Naive thymus-derived CD8-positive, alpha-beta T cell (primary cell): ENCODE measurements at regions not wholly inside any gene's neighbourhood (a gene's known extent, or its start where the extent isn't known, plus 50 kb on each side); places are given as distances from the start of the nearest gene placed in this dataset.

Experiments
- ATAC-seq, 2 donors: fragments of 150-1000 bp; cut with Tn5 transposase in 1 of 2; sonication (Bioruptor Pico), chemical (Tn5 transposase) in 1 of 2; 1 replicate in 1 of 2; 2 replicates in 1 of 2; pipeline ENCODE4 v1.10.0; 2021; ENCODE audit warnings: mild to moderate bottlenecking in 2 of 2, moderate library complexity in 2 of 2
- POLR2A ChIA-PET: fragments of 350-600 bp; sonication (Branson Sonifier 250); formaldehyde crosslinking; loops from one replicate; lab custom pipeline; 2021; ENCODE audit warnings: antibody characterized with exemption; lab: Charles Lee
- DNase-seq, 10 donors: peaks; one replicate each; pipeline versions ENCODE4 v3.0.0 to v3.0.0-alpha.2; 2020 to 2022
- H3K27ac Mint-ChIP-seq, 10 donors: one replicate each; pipeline ENCODE4 v1.8.0; 2020 to 2022; ENCODE audit warnings: mild to moderate bottlenecking in 10 of 10, mixed read lengths in 10 of 10, moderate library complexity in 4 of 10, inconsistent platforms in 1 of 10
- H3K27me3 Mint-ChIP-seq, 5 donors: one replicate each; pipeline ENCODE4 v1.8.0; 2021 to 2022; ENCODE audit warnings: mixed read lengths in 5 of 5
- H3K36me3 Mint-ChIP-seq, 3 donors: one replicate each; pipeline ENCODE4 v1.8.0; 2020 to 2022; ENCODE audit warnings: mixed read lengths in 3 of 3, mild to moderate bottlenecking in 2 of 3, inconsistent platforms in 1 of 3
- H3K4me1 Mint-ChIP-seq, 4 donors: one replicate each; pipeline ENCODE4 v1.8.0; 2021 to 2022; ENCODE audit warnings: mixed read lengths in 4 of 4
- H3K4me3 Mint-ChIP-seq, 10 donors: one replicate each; pipeline ENCODE4 v1.8.0; 2020 to 2022; ENCODE audit warnings: mild to moderate bottlenecking in 10 of 10, mixed read lengths in 10 of 10, moderate library complexity in 6 of 10, inconsistent platforms in 1 of 10
- H3K9me3 Mint-ChIP-seq, 9 donors: one replicate each; pipeline ENCODE4 v1.8.0; 2020 to 2022; ENCODE audit warnings: mixed read lengths in 9 of 9, mild to moderate bottlenecking in 3 of 9, inconsistent platforms in 1 of 9, moderate library complexity in 1 of 9

DNA sequence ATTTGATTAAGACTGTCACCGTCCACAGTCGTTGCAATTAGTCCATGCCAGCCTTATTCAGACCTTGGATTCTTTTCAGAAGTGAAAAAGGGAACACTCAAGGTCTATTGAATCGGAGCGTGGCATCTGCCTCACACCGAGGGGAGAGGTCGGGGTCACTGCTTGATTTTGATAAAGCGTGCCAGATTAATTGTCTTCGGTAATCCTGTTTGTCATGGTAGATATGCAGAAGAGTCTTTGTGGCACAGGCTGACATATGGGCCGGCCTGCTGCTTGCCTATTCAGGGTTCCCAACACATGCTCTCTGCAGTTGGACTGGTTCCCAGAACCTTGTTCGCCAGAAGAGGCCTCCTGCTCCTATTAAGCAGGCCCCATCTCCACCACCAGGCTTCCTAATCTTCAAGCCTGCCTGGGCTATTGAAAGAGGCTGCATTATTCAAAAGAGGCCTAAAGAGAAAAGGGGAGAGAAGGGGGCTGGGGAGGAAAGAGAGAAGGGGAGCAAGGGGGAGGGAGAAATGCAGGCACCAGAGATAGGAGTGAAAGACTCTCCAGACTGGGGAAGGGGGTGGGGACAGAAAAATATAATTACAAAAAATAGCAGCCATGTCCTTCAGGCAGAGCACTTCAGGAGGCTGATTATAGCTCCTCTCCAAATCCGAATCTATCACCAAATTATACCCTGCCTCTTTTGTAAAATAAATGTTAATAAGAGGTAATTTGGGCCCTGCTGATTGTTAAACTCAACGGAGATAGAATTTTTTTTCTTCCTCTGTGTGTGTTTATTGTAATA is 611.3 kb downstream of the HDGFL1 start:
- no peak overlapping the region for H3K27ac Mint-ChIP-seq
- H3K36me3 Mint-ChIP-seq = no peaks in the 10 kb centered on the region
- H3K4me1 Mint-ChIP-seq = no peaks in the 10 kb centered on the region
- peaks cover 0 to 3% (median 0%) of the 10 kb centered on the region in 5 donors for H3K27me3 Mint-ChIP-seq
- H3K4me3 Mint-ChIP-seq = no peak overlapping the region
- POLR2A ChIA-PET = no interaction called here
- peaks cover 0 to 5% (median 0%) of the 10 kb centered on the region in 9 donors for H3K9me3 Mint-ChIP-seq
- ATAC-seq (no peak), DNase-seq (no peak)

DNA sequence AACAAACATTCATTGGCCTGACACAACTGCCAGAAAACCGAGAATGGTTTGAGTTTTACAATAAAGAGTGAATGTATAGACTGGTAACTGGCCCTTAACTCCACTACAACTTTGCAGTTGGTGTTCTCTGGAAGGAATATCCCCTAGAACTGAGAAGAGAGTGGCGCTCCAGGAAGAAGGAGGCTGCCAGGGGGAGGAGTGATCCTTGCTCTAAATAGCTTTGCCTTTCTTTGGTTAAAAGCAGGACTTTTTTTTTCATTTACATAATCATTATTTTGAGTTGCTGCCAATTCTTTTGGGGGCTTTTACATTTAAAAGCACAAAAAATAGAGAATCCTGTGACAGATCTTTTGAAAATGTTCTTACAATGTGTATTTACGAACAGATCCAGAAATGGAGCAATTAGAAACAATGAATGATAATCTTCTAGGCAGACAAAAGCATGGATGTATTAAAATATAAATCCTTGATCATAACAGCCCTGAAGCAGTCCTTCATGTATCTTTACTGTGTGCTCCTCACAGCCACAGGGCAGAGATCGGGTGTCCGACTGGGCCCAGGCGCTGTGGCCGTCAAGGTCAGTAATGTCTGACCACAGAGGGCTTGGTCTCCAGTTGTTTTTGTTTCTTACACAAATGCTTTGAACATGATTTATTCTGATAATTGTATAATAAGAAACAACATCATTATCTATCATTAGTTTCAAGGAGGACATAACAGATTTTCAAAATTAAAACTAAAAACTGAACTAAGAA is 612.2 kb downstream of the HDGFL1 start:
- H3K9me3 Mint-ChIP-seq = peaks cover 0 to 5% (median 0%) of the 10 kb centered on the region in 9 donors
- ATAC-seq (no peak), DNase-seq (no peak)
- no peaks in the 10 kb centered on the region for H3K36me3 Mint-ChIP-seq
- H3K4me1 Mint-ChIP-seq = no peaks in the 10 kb centered on the region
- H3K27ac Mint-ChIP-seq = no peak overlapping the region
- H3K27me3 Mint-ChIP-seq = peaks cover 0 to 3% (median 0%) of the 10 kb centered on the region in 5 donors
- no peak overlapping the region for H3K4me3 Mint-ChIP-seq
- POLR2A ChIA-PET = no interaction called here

DNA sequence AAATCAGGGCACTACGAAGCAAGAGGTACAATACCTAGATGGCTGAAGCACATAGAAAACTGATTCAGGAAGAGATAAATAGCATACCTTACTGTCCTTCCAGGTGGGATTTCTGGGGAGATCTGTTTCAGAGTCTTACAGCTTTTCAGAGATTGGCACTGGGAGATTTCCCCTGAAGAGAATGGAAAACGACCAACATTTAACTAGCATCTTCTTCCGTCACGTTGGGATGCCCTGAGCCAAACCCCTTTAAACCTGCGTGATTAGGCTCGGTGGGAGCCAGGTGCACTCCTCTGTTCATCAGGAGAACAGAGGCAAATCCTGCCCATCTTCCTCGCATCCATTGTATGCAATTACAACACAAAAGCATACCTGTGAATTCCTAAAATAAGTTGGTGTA is 614.5 kb downstream of the HDGFL1 start:
- Mint-ChIP-seq H3K27me3 (peaks cover 0 to 3% (median 0%) of the 10 kb centered on the region in 5 donors), H3K4me1 (no peaks in the 10 kb centered on the region), H3K36me3 (no peaks in the 10 kb centered on the region), H3K27ac (no peak overlapping the region), H3K9me3 (peaks cover 0 to 5% (median 0%) of the 10 kb centered on the region in 9 donors), H3K4me3 (no peak overlapping the region)
- POLR2A ChIA-PET = no interaction called here
- ATAC-seq = no peak
- DNase-seq = no peak

DNA sequence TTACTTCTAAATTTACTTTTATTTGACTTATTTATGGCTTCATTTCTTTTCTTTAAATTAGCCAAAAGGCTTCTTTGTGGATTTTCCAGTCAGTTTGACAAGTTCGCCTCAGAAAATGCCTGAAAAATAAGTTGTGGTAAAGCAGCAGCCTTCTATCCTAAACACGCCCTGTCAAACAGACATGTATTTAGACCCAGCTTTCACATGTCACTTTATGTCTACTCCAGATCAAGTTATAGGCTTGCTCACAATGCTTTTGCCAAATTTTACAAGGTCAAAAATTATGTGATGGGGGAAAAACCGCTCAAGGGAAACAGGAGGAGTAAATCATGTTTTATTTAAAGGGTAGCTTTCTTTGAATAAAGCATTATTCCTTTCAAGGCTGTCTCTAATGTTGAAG is 615.0 kb downstream of the HDGFL1 start:
- DNase-seq = no peak
- POLR2A ChIA-PET = no interaction called here
- Mint-ChIP-seq H3K4me1 (no peaks in the 10 kb centered on the region), H3K27me3 (peaks cover 0 to 3% (median 0%) of the 10 kb centered on the region in 5 donors), H3K4me3 (no peak overlapping the region), H3K9me3 (peaks cover 0 to 5% (median 0%) of the 10 kb centered on the region in 9 donors), H3K36me3 (no peaks in the 10 kb centered on the region), H3K27ac (no peak overlapping the region)
- no peak for ATAC-seq

DNA sequence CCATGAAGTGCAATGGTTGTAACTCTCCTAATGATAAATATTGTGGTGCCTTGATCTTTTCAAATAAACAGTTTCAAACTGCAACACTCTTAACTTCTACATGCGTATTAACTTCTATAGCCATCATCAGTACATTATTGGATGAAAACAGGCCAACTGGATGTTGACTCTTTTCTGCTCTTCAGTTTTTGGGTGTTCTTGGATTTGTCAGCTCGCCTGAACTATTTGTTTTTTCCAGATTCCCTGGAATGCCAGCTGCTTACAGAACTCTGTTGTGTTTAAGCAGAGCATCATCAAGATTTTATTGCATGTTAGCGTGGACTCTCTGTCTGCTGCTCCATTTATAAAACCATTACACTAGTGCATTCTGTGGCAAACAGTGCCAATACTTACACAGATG is 626.1 kb downstream of the HDGFL1 start:
- Mint-ChIP-seq H3K9me3 (peaks cover 0 to 9% (median 0%) of the 10 kb centered on the region in 9 donors), H3K27ac (no peak overlapping the region), H3K4me3 (no peak overlapping the region), H3K27me3 (peaks cover 0 to 4% (median 0%) of the 10 kb centered on the region in 5 donors), H3K4me1 (no peaks in the 10 kb centered on the region), H3K36me3 (no peaks in the 10 kb centered on the region)
- DNase-seq = no peak
- POLR2A ChIA-PET = no interaction called here
- no peak for ATAC-seq

DNA sequence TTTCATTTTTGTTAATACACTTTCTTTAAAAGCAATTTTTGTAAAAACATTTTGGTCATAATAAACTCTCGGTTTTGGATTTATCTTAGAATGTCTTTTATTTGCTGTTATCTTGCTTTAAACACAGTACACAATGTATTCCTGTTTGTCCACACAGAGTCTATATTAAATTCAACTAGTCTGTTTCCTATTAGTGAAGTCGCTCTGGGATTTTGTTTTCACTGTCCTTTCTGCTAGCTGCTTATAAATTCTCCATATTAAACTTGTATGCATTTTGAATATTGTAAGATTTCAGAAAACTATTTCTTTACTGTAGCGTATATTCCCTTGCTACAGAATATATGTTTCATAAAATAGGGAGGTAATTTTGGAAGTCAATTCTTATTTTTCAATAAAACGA is 630.2 kb downstream of the HDGFL1 start:
- Mint-ChIP-seq H3K36me3 (peaks cover 0 to 2% (median 0%) of the 10 kb centered on the region in 3 donors), H3K27me3 (peaks cover 0 to 7% (median 0%) of the 10 kb centered on the region in 5 donors), H3K4me1 (no peaks in the 10 kb centered on the region), H3K9me3 (peaks cover 0 to 7% (median 0%) of the 10 kb centered on the region in 9 donors), H3K27ac (no peak overlapping the region), H3K4me3 (no peak overlapping the region)
- ATAC-seq (no peak), DNase-seq (no peak)
- POLR2A ChIA-PET = no interaction called here

DNA sequence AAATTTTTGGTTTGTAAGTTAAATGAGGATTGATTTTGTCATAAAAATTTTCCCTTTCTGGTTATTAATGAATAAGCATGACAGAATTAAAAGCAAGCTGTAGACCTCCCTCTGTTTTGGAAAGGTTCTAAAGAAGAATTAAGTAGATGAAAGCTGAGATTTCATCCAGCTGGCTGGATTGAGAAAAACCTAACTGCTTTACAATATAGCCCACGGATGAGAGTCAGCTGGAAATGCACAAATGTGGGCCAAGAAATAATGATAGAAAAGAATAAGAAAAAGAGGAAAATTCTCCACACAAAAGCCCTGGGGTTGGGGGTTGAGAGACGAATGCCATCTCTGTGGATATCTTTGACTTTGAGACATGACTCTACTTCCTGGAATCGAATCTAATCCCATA is 631.6 kb downstream of the HDGFL1 start:
- Mint-ChIP-seq H3K27ac (no peak overlapping the region), H3K4me1 (no peaks in the 10 kb centered on the region), H3K36me3 (peaks cover 0 to 2% (median 0%) of the 10 kb centered on the region in 3 donors), H3K27me3 (peaks cover 0 to 7% (median 0%) of the 10 kb centered on the region in 5 donors), H3K9me3 (peaks cover 0 to 10% (median 1%) of the 10 kb centered on the region in 9 donors), H3K4me3 (no peak overlapping the region)
- POLR2A ChIA-PET = no interaction called here
- DNase-seq = no peak
- no peak for ATAC-seq

DNA sequence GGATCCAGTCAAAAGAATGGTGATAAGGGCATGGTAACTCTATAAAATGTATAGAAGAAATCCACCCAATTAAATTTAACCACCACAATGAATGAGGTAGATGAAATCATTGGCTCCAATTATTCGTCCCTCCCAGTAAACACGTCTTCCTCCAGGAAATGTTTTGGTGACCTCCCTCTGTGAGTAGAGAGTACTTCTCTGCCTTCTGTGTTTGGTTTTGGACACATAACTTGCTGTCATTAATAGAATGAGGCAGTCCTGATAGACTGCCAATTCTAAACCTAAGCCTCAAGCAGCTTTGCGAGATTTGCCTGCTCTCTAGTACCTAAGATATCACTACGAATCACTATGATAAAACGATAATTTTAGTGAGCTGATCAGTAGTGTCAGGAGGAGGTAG is 632.8 kb downstream of the HDGFL1 start:
- ATAC-seq (no peak), DNase-seq (no peak)
- no peak overlapping the region for H3K27ac Mint-ChIP-seq
- peaks cover 0 to 7% (median 0%) of the 10 kb centered on the region in 5 donors for H3K27me3 Mint-ChIP-seq
- H3K4me3 Mint-ChIP-seq = no peak overlapping the region
- POLR2A ChIA-PET = no interaction called here
- H3K36me3 Mint-ChIP-seq = peaks cover 0 to 2% (median 0%) of the 10 kb centered on the region in 3 donors
- H3K4me1 Mint-ChIP-seq = no peaks in the 10 kb centered on the region
- H3K9me3 Mint-ChIP-seq = peaks cover 0 to 13% (median 4%) of the 10 kb centered on the region in 9 donors

DNA sequence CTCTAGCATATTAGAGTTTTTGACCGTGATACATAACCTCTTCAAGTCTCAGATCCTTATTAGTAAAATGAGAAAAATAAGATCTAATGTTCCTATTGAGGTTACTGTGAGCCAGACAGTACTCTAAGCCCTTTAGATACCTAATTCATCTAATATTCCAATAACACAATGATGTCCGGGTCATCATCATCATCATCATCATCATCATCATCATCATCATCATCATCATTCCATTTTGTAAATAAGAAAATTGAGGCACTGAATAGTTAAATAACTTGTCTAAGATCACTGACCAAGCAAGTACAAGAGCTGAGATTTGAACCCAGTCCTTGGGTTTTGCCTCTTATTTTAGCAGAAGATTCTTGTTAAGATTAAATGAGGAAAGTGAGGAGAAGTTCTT is 643.0 kb downstream of the HDGFL1 start:
- H3K4me1 Mint-ChIP-seq = no peaks in the 10 kb centered on the region
- ATAC-seq (no peak), DNase-seq (no peak)
- no peak overlapping the region for H3K4me3 Mint-ChIP-seq
- no peaks in the 10 kb centered on the region for H3K27me3 Mint-ChIP-seq
- POLR2A ChIA-PET = no interaction called here
- H3K36me3 Mint-ChIP-seq = peaks cover 0 to 6% (median 0%) of the 10 kb centered on the region in 3 donors
- H3K9me3 Mint-ChIP-seq = peaks cover 7 to 35% (median 13%) of the 10 kb centered on the region in 9 donors
- H3K27ac Mint-ChIP-seq = no peak overlapping the region

DNA sequence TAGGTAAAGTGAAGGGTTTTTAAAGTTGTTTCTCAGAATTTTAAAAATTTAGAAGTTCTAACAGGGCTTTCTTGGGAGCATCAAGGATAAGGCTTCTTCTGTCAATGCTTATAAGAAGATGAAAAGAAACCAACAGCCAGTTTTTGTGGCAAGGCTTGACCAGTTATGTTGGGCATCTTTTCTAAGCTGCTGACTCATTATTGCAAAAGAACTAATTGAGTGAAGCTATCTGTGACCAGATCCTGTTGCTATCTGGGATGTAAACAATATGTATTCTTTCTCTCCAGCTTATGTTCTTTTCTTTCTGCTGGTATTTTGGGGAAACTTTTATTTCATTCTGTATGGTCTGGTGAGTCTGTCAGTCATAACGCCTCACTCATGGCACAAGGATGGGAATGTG is 643.8 kb downstream of the HDGFL1 start:
- POLR2A ChIA-PET = no interaction called here
- no peaks in the 10 kb centered on the region for H3K4me1 Mint-ChIP-seq
- DNase-seq (no peak), ATAC-seq (no peak)
- H3K36me3 Mint-ChIP-seq = peaks cover 0 to 4% (median 0%) of the 10 kb centered on the region in 3 donors
- no peak overlapping the region for H3K27ac Mint-ChIP-seq
- no peaks in the 10 kb centered on the region for H3K27me3 Mint-ChIP-seq
- H3K4me3 Mint-ChIP-seq = no peak overlapping the region
- peaks cover 4 to 27% (median 11%) of the 10 kb centered on the region in 9 donors for H3K9me3 Mint-ChIP-seq

DNA sequence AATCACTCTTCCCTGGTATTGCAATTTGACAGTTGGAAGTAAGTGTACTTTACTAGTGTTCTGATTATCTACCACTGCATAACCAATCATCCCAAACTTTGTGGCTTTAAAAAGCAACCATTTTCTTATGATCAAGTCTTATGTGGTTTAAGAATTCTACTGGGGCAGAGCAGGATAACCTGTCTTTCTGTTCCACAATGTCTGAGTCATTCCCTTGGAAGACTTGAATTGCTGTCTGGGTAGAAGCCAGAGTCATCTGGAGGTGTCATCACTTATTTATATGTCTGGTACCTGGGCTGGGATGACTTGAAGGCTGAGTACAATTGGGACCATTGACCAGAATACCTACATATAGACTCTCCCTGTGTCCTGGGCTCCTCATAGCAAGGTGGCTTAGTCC is 644.3 kb downstream of the HDGFL1 start:
- no peaks in the 10 kb centered on the region for H3K36me3 Mint-ChIP-seq
- no peak for DNase-seq
- H3K4me3 Mint-ChIP-seq = no peak overlapping the region
- POLR2A ChIA-PET = no interaction called here
- no peak overlapping the region for H3K27ac Mint-ChIP-seq
- no peaks in the 10 kb centered on the region for H3K27me3 Mint-ChIP-seq
- H3K9me3 Mint-ChIP-seq = peaks cover 2 to 23% (median 10%) of the 10 kb centered on the region in 9 donors
- ATAC-seq = no peak
- no peaks in the 10 kb centered on the region for H3K4me1 Mint-ChIP-seq

DNA sequence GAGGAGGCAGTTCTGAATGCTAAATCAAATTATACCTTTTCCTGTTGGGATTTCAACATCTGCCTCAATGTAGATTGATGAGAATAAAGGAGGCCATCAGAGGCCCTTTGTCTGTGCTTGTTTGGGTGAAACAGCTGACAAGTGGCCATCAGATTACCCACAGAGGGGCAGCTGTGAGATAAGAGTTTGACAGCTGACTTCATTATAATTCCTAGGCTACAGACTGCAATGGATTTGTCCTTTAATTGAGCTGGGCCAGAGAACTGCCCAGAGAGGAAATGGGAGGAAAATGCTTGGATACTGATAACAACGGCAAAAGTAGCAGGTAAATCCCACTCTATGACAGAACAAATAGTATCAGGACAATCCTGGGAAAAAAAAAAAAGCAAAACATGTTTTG is 649.4 kb downstream of the HDGFL1 start:
- Mint-ChIP-seq H3K4me3 (no peak overlapping the region), H3K36me3 (no peaks in the 10 kb centered on the region), H3K27ac (no peak overlapping the region), H3K27me3 (no peaks in the 10 kb centered on the region), H3K9me3 (peaks cover 0 to 15% (median 3%) of the 10 kb centered on the region in 9 donors), H3K4me1 (no peaks in the 10 kb centered on the region)
- ATAC-seq = no peak
- POLR2A ChIA-PET = no interaction called here
- no peak for DNase-seq

DNA sequence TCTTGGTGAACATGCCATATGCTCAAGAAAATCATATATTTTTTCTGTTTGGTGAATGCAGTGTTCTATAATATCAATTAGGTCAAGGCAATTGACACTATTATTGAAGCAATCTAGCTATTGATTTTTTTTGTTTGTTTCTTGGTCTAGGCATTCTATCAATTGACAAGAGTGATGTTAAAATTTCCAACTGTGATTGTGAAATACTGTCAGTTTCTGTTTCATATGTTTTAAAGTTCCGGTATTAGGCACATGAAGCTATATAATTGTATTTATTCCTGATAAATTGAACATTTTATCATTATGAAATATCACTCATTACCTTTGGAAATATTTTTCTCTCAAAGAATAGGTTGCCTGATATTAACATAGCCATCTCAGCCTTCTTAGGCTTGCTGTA is 653.4 kb downstream of the HDGFL1 start:
- DNase-seq = no peak
- Mint-ChIP-seq H3K36me3 (peaks cover 0 to 4% (median 0%) of the 10 kb centered on the region in 3 donors), H3K9me3 (peaks cover 6 to 32% (median 19%) of the 10 kb centered on the region in 9 donors), H3K27me3 (peaks cover 0 to 2% (median 0%) of the 10 kb centered on the region in 5 donors), H3K4me1 (no peaks in the 10 kb centered on the region), H3K4me3 (no peak overlapping the region), H3K27ac (no peak overlapping the region)
- no peak for ATAC-seq
- POLR2A ChIA-PET = no interaction called here
